Rectal smooth muscle tissue (tissue), 1 donor: ENCODE measurements at regions not wholly inside any gene's neighbourhood (a gene's known extent, or its start where the extent isn't known, plus 50 kb on each side); places are given as distances from the start of the nearest gene placed in this dataset.

Experiments
- H3K27ac ChIP-seq: one replicate; pipeline ENCODE4 v1.7.0; 2013; ENCODE audit warnings: low read depth, low read length, inconsistent platforms
- H3K27me3 ChIP-seq: one replicate; pipeline ENCODE4 v1.7.0; 2013; ENCODE audit warnings: low read length; ENCODE audit not compliant: control insufficient read depth, insufficient read depth
- H3K36me3 ChIP-seq: one replicate; pipeline ENCODE4 v1.7.0; 2013; ENCODE audit warnings: low read length; ENCODE audit not compliant: control insufficient read depth, insufficient read depth
- H3K4me1 ChIP-seq: one replicate; pipeline ENCODE4 v1.7.0; 2013; ENCODE audit warnings: low read length; ENCODE audit not compliant: control insufficient read depth, insufficient read depth
- H3K4me3 ChIP-seq: one replicate; pipeline ENCODE4 v1.7.0; 2013; ENCODE audit warnings: low read length
- H3K9ac ChIP-seq: one replicate; pipeline ENCODE4 v1.7.0; 2013; ENCODE audit warnings: low read length

DNA sequence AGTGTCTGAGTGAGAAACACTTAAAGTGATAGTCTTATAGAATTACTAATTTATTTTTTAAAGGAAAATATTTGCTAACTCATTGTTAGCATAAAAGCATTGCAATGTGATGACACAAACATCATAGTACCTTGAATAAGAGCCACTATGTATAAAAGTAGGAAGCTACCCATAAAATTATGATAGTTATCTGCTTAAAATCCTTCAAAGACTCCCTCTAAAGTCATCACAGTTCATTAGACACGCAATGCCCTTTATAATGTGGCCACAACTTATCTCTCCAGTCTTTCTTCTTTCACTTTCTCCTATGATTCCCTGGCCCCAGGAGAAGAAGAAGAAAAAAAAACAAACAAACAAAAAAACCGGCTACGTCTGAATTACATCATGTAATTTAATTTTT lies 1144.0 kb upstream of the NUDT12 start:
- H3K27ac ChIP-seq = no peak overlapping the region
- H3K4me1 ChIP-seq = no peaks in the 10 kb centered on the region
- H3K27me3 ChIP-seq = no peaks in the 10 kb centered on the region
- no peaks in the 10 kb centered on the region for H3K36me3 ChIP-seq
- no peak overlapping the region for H3K4me3 ChIP-seq
- H3K9ac ChIP-seq = no peak overlapping the region

- Histone ChIP-seq H3K4me1 (no peaks in the 10 kb centered on the region), H3K4me3 (no peak overlapping the region), H3K27ac (no peak overlapping the region), H3K9ac (no peak overlapping the region), H3K27me3 (no peaks in the 10 kb centered on the region), H3K36me3 (no peaks in the 10 kb centered on the region)
Observed at GRCh38 chr5:104702212-104702611, 1139.6 kb upstream of the NUDT12 start.

- H3K9ac ChIP-seq = no peak overlapping the region
- no peaks in the 10 kb centered on the region for H3K27me3 ChIP-seq
- no peak overlapping the region for H3K27ac ChIP-seq
- no peak overlapping the region for H3K4me3 ChIP-seq
- H3K36me3 ChIP-seq = no peaks in the 10 kb centered on the region
- H3K4me1 ChIP-seq = no peaks in the 10 kb centered on the region
Observed at GRCh38 chr5:104699438-104699837, 1136.8 kb upstream of the NUDT12 start.

DNA sequence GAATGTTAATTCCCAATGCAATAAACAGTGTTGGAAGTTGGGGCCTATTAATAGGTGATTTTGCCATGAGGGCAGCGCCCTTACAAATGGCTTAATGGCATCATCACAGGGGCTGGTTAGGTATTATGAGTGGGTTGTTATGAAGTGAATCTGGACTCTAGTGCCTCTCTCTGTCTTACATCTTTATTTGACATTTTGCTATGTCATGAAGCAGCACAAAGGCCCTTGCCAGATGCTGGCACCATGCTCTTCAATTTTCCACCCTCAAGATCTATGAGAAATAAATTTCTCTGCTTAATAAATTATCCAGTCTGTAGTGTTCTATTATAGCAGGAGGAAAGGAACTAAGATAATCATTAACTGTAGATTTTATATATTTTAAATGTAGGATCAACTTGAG lies 1098.7 kb upstream of the NUDT12 start:
- H3K36me3 ChIP-seq = no peaks in the 10 kb centered on the region
- H3K27ac ChIP-seq = no peak overlapping the region
- H3K4me3 ChIP-seq = no peak overlapping the region
- no peak overlapping the region for H3K9ac ChIP-seq
- no peaks in the 10 kb centered on the region for H3K27me3 ChIP-seq
- peaks cover 2% of the 10 kb centered on the region for H3K4me1 ChIP-seq

GRCh38 chr5:104659497-104659896 lies 1096.9 kb upstream of the NUDT12 start:
- no peaks in the 10 kb centered on the region for H3K27me3 ChIP-seq
- no peak overlapping the region for H3K4me3 ChIP-seq
- no peak overlapping the region for H3K9ac ChIP-seq
- H3K36me3 ChIP-seq = no peaks in the 10 kb centered on the region
- H3K4me1 ChIP-seq = peaks cover 2% of the 10 kb centered on the region
- H3K27ac ChIP-seq = no peak overlapping the region

DNA sequence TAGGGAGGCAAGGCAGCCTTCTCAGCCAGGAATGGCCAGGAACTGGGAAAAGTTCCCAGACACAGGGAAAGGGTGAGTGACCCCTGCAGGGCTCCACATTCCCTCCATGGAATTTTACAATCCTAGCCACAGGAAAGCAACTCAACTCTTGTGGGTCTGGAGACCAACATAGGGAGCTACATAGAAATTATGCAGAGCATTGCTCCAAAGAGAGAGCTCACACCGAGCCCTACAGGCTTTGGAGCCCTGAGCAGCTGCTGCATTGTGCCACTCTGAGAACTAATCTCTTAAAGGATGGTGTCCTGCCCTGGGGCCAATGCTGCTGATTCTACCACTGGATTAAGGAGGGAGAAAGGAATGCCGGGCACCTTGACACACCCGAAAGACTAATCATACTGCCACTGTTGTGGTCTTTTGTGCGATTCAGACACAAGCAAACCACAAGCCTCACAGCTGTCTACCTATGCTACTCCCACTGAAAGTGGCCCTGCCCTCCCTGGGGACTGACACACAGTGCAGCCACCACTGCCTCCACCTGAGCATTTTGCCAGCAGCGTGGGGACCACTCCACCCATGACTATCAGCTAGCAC lies 1089.8 kb upstream of the NUDT12 start:
- Histone ChIP-seq H3K27me3 (no peaks in the 10 kb centered on the region), H3K36me3 (no peaks in the 10 kb centered on the region), H3K4me1 (no peaks in the 10 kb centered on the region), H3K9ac (no peak overlapping the region), H3K4me3 (no peak overlapping the region), H3K27ac (no peak overlapping the region)

- H3K36me3 ChIP-seq = no peaks in the 10 kb centered on the region
- no peak overlapping the region for H3K9ac ChIP-seq
- no peaks in the 10 kb centered on the region for H3K4me1 ChIP-seq
- no peak overlapping the region for H3K27ac ChIP-seq
- no peak overlapping the region for H3K4me3 ChIP-seq
- no peaks in the 10 kb centered on the region for H3K27me3 ChIP-seq
Observed at GRCh38 chr5:104650313-104651055, 1087.9 kb upstream of the NUDT12 start.

DNA sequence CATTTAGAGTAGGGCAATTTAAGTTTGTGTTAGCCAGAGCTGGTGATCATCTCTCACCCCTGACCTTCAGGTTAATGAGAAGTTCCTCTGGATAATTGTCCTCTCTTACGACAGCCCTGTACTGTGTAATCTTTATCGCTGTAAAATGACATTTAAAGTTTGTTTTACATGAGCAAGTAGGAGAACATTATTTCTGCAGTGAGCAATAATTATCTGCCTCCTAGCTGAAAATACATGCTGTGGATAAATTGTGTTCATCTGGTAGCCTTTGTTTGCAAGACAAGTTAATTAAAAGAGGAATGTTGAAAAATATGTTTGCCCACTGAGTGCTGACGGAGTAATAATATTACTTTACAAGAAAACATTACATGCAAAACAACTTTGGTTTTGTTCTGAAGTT lies 1083.8 kb upstream of the NUDT12 start:
- Histone ChIP-seq H3K4me3 (no peak overlapping the region), H3K36me3 (no peaks in the 10 kb centered on the region), H3K27me3 (no peaks in the 10 kb centered on the region), H3K9ac (no peak overlapping the region), H3K4me1 (no peaks in the 10 kb centered on the region), H3K27ac (no peak overlapping the region)

DNA sequence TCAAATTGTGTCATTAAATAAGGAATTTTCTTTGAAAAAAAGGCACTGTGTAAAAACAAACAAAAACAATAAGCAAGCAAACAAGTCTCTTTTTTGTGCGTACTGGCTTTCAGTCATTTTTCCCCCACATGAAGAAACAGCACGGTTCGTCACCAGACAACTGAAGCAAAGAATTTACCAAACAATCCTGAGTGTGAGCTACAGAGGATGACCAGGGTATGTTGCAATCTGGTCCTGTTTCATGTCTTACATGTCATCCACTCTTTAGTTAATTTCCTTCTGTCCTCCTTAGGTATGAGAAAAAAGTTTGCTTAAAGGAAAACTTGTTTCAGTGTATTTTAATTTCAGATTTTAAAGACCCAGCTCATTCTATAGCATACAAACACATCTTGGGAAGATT lies 1080.7 kb upstream of the NUDT12 start:
- Histone ChIP-seq H3K36me3 (no peaks in the 10 kb centered on the region), H3K27me3 (no peaks in the 10 kb centered on the region), H3K9ac (no peak overlapping the region), H3K4me1 (no peaks in the 10 kb centered on the region), H3K27ac (no peak overlapping the region), H3K4me3 (no peak overlapping the region)

DNA sequence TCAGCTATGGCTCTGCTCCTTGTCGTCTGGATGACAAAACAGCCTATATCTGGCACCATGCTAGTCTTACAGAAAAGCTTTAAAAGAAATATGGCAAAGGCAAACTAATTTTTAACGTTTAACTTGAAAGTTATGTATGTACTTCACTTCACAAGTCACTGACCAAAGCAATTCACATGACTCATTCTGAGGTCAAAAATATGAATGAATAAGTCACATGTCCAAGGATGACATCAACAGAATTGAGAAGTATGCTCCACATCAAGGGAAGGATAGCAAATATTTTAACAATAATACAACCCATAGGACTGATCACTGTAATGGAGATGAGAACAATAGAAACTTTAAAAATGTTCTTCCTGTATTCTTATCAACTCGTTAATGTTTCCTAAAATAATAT lies 1072.6 kb upstream of the NUDT12 start:
- no peaks in the 10 kb centered on the region for H3K36me3 ChIP-seq
- H3K27me3 ChIP-seq = no peaks in the 10 kb centered on the region
- no peak overlapping the region for H3K9ac ChIP-seq
- no peak overlapping the region for H3K27ac ChIP-seq
- H3K4me1 ChIP-seq = no peaks in the 10 kb centered on the region
- no peak overlapping the region for H3K4me3 ChIP-seq

- H3K4me3 ChIP-seq = no peak overlapping the region
- H3K9ac ChIP-seq = no peak overlapping the region
- peaks cover 2% of the 10 kb centered on the region for H3K4me1 ChIP-seq
Observed at GRCh38 chr5:104628911-104629310, 1066.3 kb upstream of the NUDT12 start.

GRCh38 chr5:104626122-104626521 lies 1063.5 kb upstream of the NUDT12 start:
- Histone ChIP-seq H3K27me3 (no peaks in the 10 kb centered on the region), H3K4me1 (peaks cover 2% of the 10 kb centered on the region), H3K9ac (no peak overlapping the region), H3K36me3 (no peaks in the 10 kb centered on the region), H3K27ac (no peak overlapping the region), H3K4me3 (no peak overlapping the region)

More at GRCh38 chr5:104628911-104629310, 1066.3 kb upstream of the NUDT12 start:
- H3K27me3 ChIP-seq = no peaks in the 10 kb centered on the region
- H3K36me3 ChIP-seq = no peaks in the 10 kb centered on the region
- no peak overlapping the region for H3K27ac ChIP-seq

DNA sequence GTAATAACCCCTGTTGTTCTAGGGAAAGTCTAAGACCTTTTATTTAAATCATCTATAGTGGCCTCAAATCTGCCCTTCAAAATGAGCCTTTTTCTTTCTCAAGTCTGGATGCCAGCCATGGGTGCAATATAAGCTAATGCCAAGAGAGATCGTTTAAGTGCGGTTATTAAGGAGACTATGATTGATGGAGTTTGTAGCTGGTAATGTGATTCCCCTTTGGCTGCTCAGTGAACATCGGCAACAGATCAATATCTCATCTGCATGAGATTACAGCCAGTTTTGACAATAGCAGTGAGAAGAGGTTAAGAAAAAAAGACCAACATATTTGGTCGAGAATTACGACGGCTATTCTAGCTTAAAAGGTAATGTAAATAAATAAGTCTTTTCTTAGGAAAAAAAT lies 1049.4 kb upstream of the NUDT12 start:
- H3K27ac ChIP-seq = no peak overlapping the region
- no peaks in the 10 kb centered on the region for H3K36me3 ChIP-seq
- no peak overlapping the region for H3K4me3 ChIP-seq
- H3K4me1 ChIP-seq = no peaks in the 10 kb centered on the region
- no peak overlapping the region for H3K9ac ChIP-seq
- no peaks in the 10 kb centered on the region for H3K27me3 ChIP-seq
